ENCODE measurements at regions not wholly inside any gene's neighbourhood (a gene's known extent, or its start where the extent isn't known, plus 50 kb on each side); places are given as distances from the start of the nearest gene placed in this dataset.

GRCh38 chr12:45586486-45586885 lies 143.0 kb upstream of the ARID2 start:
- TF ChIP-seq POLR2A (IDR thresholded peaks at IDR 0.05; ENCODE audit: low read length) (no peak), GATA1 (IDR thresholded peaks at IDR 0.05; ENCODE audit: low read depth, low read length) (no peak)
- DNase-seq = no peak

- TF ChIP-seq GATA1 (IDR thresholded peaks at IDR 0.05; ENCODE audit: low read depth, low read length) (no peak), POLR2A (IDR thresholded peaks at IDR 0.05; ENCODE audit: low read length) (no peak)
- DNase-seq = no peak
These were observed 142.5 kb upstream of the ARID2 start for GRCh38 chr12:45587012-45587411.

GRCh38 chr12:45587877-45588533 lies 141.5 kb upstream of the ARID2 start:
- TF ChIP-seq POLR2A (IDR thresholded peaks at IDR 0.05; ENCODE audit: low read length) (no peak), GATA1 (IDR thresholded peaks at IDR 0.05; ENCODE audit: low read depth, low read length) (no peak)

GRCh38 chr12:45590646-45591045 lies 138.9 kb upstream of the ARID2 start:
- DNase-seq = no peak
- TF ChIP-seq POLR2A (IDR thresholded peaks at IDR 0.05; ENCODE audit: low read length) (no peak), GATA1 (IDR thresholded peaks at IDR 0.05; ENCODE audit: low read depth, low read length) (no peak)

More at GRCh38 chr12:45587877-45588533, 141.5 kb upstream of the ARID2 start:
- no peak for DNase-seq

- TF ChIP-seq POLR2A (IDR thresholded peaks at IDR 0.05; ENCODE audit: low read length) (no peak), GATA1 (IDR thresholded peaks at IDR 0.05; ENCODE audit: low read depth, low read length) (no peak)
These were observed 137.9 kb upstream of the ARID2 start for GRCh38 chr12:45591635-45592034.

GRCh38 chr12:45596366-45596765 lies 133.1 kb upstream of the ARID2 start:
- TF ChIP-seq POLR2A (IDR thresholded peaks at IDR 0.05; ENCODE audit: low read length) = no peak
- TF ChIP-seq GATA1 (IDR thresholded peaks at IDR 0.05; ENCODE audit: low read depth, low read length) = no peak
- no peak for DNase-seq

More at GRCh38 chr12:45591635-45592034, 137.9 kb upstream of the ARID2 start:
- DNase-seq = no peak

GRCh38 chr12:45598336-45598735 lies 131.2 kb upstream of the ARID2 start:
- DNase-seq = no peak
- TF ChIP-seq GATA1 (IDR thresholded peaks at IDR 0.05; ENCODE audit: low read depth, low read length) (no peak), POLR2A (IDR thresholded peaks at IDR 0.05; ENCODE audit: low read length) (no peak)

GRCh38 chr12:45598761-45599160 lies 130.7 kb upstream of the ARID2 start:
- DNase-seq = no peak
- TF ChIP-seq GATA1 (IDR thresholded peaks at IDR 0.05; ENCODE audit: low read depth, low read length) (no peak), POLR2A (IDR thresholded peaks at IDR 0.05; ENCODE audit: low read length) (no peak)

- TF ChIP-seq GATA1 (IDR thresholded peaks at IDR 0.05; ENCODE audit: low read depth, low read length) (no peak), POLR2A (IDR thresholded peaks at IDR 0.05; ENCODE audit: low read length) (no peak)
- DNase-seq = no peak
These were observed 130.3 kb upstream of the ARID2 start for GRCh38 chr12:45599196-45599595.

GRCh38 chr12:45601390-45601789 lies 128.1 kb upstream of the ARID2 start:
- no peak for DNase-seq
- TF ChIP-seq GATA1 (IDR thresholded peaks at IDR 0.05; ENCODE audit: low read depth, low read length) (no peak), POLR2A (IDR thresholded peaks at IDR 0.05; ENCODE audit: low read length) (no peak)

- no peak for TF ChIP-seq GATA1 (IDR thresholded peaks at IDR 0.05; ENCODE audit: low read depth, low read length)
- no peak for TF ChIP-seq POLR2A (IDR thresholded peaks at IDR 0.05; ENCODE audit: low read length)
- no peak for DNase-seq
These were observed 127.6 kb upstream of the ARID2 start for GRCh38 chr12:45601888-45602287.

GRCh38 chr12:45605624-45606023 lies 123.9 kb upstream of the ARID2 start:
- no peak for DNase-seq
- TF ChIP-seq GATA1 (IDR thresholded peaks at IDR 0.05; ENCODE audit: low read depth, low read length) (no peak), POLR2A (IDR thresholded peaks at IDR 0.05; ENCODE audit: low read length) (no peak)

- DNase-seq = no peak
- no peak for TF ChIP-seq GATA1 (IDR thresholded peaks at IDR 0.05; ENCODE audit: low read depth, low read length)
- no peak for TF ChIP-seq POLR2A (IDR thresholded peaks at IDR 0.05; ENCODE audit: low read length)
These were observed 118.4 kb upstream of the ARID2 start for GRCh38 chr12:45611061-45611460.

- no peak for TF ChIP-seq GATA1 (IDR thresholded peaks at IDR 0.05; ENCODE audit: low read depth, low read length)
- no peak for TF ChIP-seq POLR2A (IDR thresholded peaks at IDR 0.05; ENCODE audit: low read length)
- no peak for DNase-seq
These were observed 118.0 kb upstream of the ARID2 start for GRCh38 chr12:45611495-45611894.

GRCh38 chr12:45612044-45612794 lies 117.3 kb upstream of the ARID2 start:
- no peak for DNase-seq
- TF ChIP-seq GATA1 (IDR thresholded peaks at IDR 0.05; ENCODE audit: low read depth, low read length) = no peak
- no peak for TF ChIP-seq POLR2A (IDR thresholded peaks at IDR 0.05; ENCODE audit: low read length)

Data from erythroblast (primary cell).